HG02798 (cell line): ENCODE measurements at regions not wholly inside any gene's neighbourhood (a gene's known extent, or its start where the extent isn't known, plus 50 kb on each side); places are given as distances from the start of the nearest gene placed in this dataset.

Experiments
- ATAC-seq: cut with Tn5 transposase; IDR thresholded peaks from one replicate; pipeline ENCODE4 v1.9.1; 2021; ENCODE audit warnings: mild to moderate bottlenecking; ENCODE audit not compliant: unreplicated experiment, poor library complexity

GRCh38 chr13:68026077-68026476 lies 795.9 kb upstream of the PCDH9 start:
- no peak for ATAC-seq

- no peak for ATAC-seq
These were observed 795.5 kb upstream of the PCDH9 start for GRCh38 chr13:68025604-68026003.

GRCh38 chr13:68023838-68024581 lies 793.9 kb upstream of the PCDH9 start:
- no peak for ATAC-seq

- no peak for ATAC-seq
These were observed 789.8 kb upstream of the PCDH9 start for GRCh38 chr13:68019901-68020300.

- ATAC-seq, result no peak
These were observed 779.4 kb upstream of the PCDH9 start for GRCh38 chr13:68009546-68009945.

- ATAC-seq, result no peak
These were observed 777.4 kb upstream of the PCDH9 start for GRCh38 chr13:68007576-68007975.

GRCh38 chr13:67996101-67996500 lies 766.0 kb upstream of the PCDH9 start:
- no peak for ATAC-seq

- ATAC-seq, result no peak
These were observed 760.7 kb upstream of the PCDH9 start for GRCh38 chr13:67990868-67991267.

- no peak for ATAC-seq
These were observed 756.1 kb upstream of the PCDH9 start for GRCh38 chr13:67986234-67986633.

GRCh38 chr13:67977066-67977465 lies 746.9 kb upstream of the PCDH9 start:
- no peak for ATAC-seq

- ATAC-seq, result no peak
These were observed 741.2 kb upstream of the PCDH9 start for GRCh38 chr13:67971291-67971690.

GRCh38 chr13:67967031-67967430 lies 736.9 kb upstream of the PCDH9 start:
- no peak for ATAC-seq

GRCh38 chr13:67966065-67966464 lies 735.9 kb upstream of the PCDH9 start:
- ATAC-seq, result no peak

GRCh38 chr13:67964986-67965385 lies 734.9 kb upstream of the PCDH9 start:
- ATAC-seq, result no peak

GRCh38 chr13:67964091-67964490 lies 734.0 kb upstream of the PCDH9 start:
- ATAC-seq, result no peak

- no peak for ATAC-seq
These were observed 731.2 kb upstream of the PCDH9 start for GRCh38 chr13:67961331-67961730.

GRCh38 chr13:67951431-67951830 lies 721.3 kb upstream of the PCDH9 start:
- no peak for ATAC-seq

GRCh38 chr13:67950603-67951002 lies 720.5 kb upstream of the PCDH9 start:
- no peak for ATAC-seq

GRCh38 chr13:67946131-67946530 lies 716.0 kb upstream of the PCDH9 start:
- ATAC-seq, result no peak

GRCh38 chr13:67943116-67943515 lies 713.0 kb upstream of the PCDH9 start:
- ATAC-seq, result no peak

- no peak for ATAC-seq
These were observed 705.5 kb upstream of the PCDH9 start for GRCh38 chr13:67935626-67936025.

- no peak for ATAC-seq
These were observed 704.6 kb upstream of the PCDH9 start for GRCh38 chr13:67934617-67935330.
